Endothelial cell (in vitro differentiated cells): ENCODE measurements at regions not wholly inside any gene's neighbourhood (a gene's known extent, or its start where the extent isn't known, plus 50 kb on each side); places are given as distances from the start of the nearest gene placed in this dataset.

Source experiments
- DNase-seq: peaks from one replicate; pipeline ENCODE4 v3.0.0; 2021; ENCODE audit warnings: low spot score
- H3K27ac Mint-ChIP-seq: one replicate; pipeline ENCODE4 v1.8.0; 2021; ENCODE audit warnings: mixed read lengths, inconsistent platforms; ENCODE audit not compliant: unreplicated experiment
- H3K27me3 Mint-ChIP-seq: one replicate; pipeline ENCODE4 v1.8.0; 2021; ENCODE audit warnings: mild to moderate bottlenecking, moderate library complexity, mixed read lengths, inconsistent platforms; ENCODE audit not compliant: unreplicated experiment
- H3K36me3 Mint-ChIP-seq: one replicate; pipeline ENCODE4 v1.8.0; 2021; ENCODE audit warnings: mild to moderate bottlenecking, low read depth, mixed read lengths, inconsistent platforms; ENCODE audit not compliant: unreplicated experiment
- H3K4me1 Mint-ChIP-seq: one replicate; pipeline ENCODE4 v1.8.0; 2021; ENCODE audit warnings: mild to moderate bottlenecking, mixed read lengths, inconsistent platforms; ENCODE audit not compliant: unreplicated experiment
- H3K4me3 Mint-ChIP-seq: one replicate; pipeline ENCODE4 v1.8.0; 2021; ENCODE audit warnings: mild to moderate bottlenecking, mixed read lengths, inconsistent platforms; ENCODE audit not compliant: unreplicated experiment
- H3K9me3 Mint-ChIP-seq: one replicate; pipeline ENCODE4 v1.8.0; 2021; ENCODE audit warnings: mixed read lengths, inconsistent platforms; ENCODE audit not compliant: unreplicated experiment
- CTCF ChIP-seq: fragments of 200-600 bp; sonication (generic); IDR thresholded peaks from one replicate; pipeline ENCODE4 v1.5.0; 2021; ENCODE audit warnings: antibody characterized with exemption; ENCODE audit not compliant: unreplicated experiment

GRCh38 chr3:94596887-94597566 is 534.2 kb downstream of the NSUN3 start:
- H3K4me1 Mint-ChIP-seq = no peaks in the 10 kb centered on the region
- no peak for TF ChIP-seq CTCF
- no peak for DNase-seq
- H3K4me3 Mint-ChIP-seq = no peak overlapping the region
- H3K27ac Mint-ChIP-seq = no peak overlapping the region
- H3K27me3 Mint-ChIP-seq = no peaks in the 10 kb centered on the region
- H3K9me3 Mint-ChIP-seq = no peaks in the 10 kb centered on the region
- H3K36me3 Mint-ChIP-seq = no peaks in the 10 kb centered on the region

GRCh38 chr3:94607778-94608177 is 544.9 kb downstream of the NSUN3 start:
- H3K27ac Mint-ChIP-seq = no peak overlapping the region
- no peaks in the 10 kb centered on the region for H3K27me3 Mint-ChIP-seq
- DNase-seq = no peak
- no peaks in the 10 kb centered on the region for H3K9me3 Mint-ChIP-seq
- no peak for TF ChIP-seq CTCF
- H3K36me3 Mint-ChIP-seq = no peaks in the 10 kb centered on the region
- no peaks in the 10 kb centered on the region for H3K4me1 Mint-ChIP-seq
- no peak overlapping the region for H3K4me3 Mint-ChIP-seq

GRCh38 chr3:94609908-94610307 is 547.0 kb downstream of the NSUN3 start:
- no peak for DNase-seq
- Mint-ChIP-seq H3K4me3 (no peak overlapping the region), H3K9me3 (no peaks in the 10 kb centered on the region), H3K4me1 (no peaks in the 10 kb centered on the region), H3K27ac (no peak overlapping the region), H3K36me3 (no peaks in the 10 kb centered on the region), H3K27me3 (no peaks in the 10 kb centered on the region)
- no peak for TF ChIP-seq CTCF

GRCh38 chr3:94611596-94611995 is 548.7 kb downstream of the NSUN3 start:
- no peaks in the 10 kb centered on the region for H3K36me3 Mint-ChIP-seq
- no peaks in the 10 kb centered on the region for H3K27me3 Mint-ChIP-seq
- DNase-seq = no peak
- no peak overlapping the region for H3K27ac Mint-ChIP-seq
- H3K9me3 Mint-ChIP-seq = no peaks in the 10 kb centered on the region
- no peak for TF ChIP-seq CTCF
- no peaks in the 10 kb centered on the region for H3K4me1 Mint-ChIP-seq
- no peak overlapping the region for H3K4me3 Mint-ChIP-seq

- Mint-ChIP-seq H3K27ac (no peak overlapping the region), H3K9me3 (no peaks in the 10 kb centered on the region), H3K27me3 (no peaks in the 10 kb centered on the region), H3K4me3 (no peak overlapping the region), H3K4me1 (no peaks in the 10 kb centered on the region), H3K36me3 (no peaks in the 10 kb centered on the region)
- DNase-seq = no peak
- TF ChIP-seq CTCF = no peak
Measured at GRCh38 chr3:94612631-94613030, 549.8 kb downstream of the NSUN3 start.
